SK-N-SH (cell line): ENCODE measurements at regions not wholly inside any gene's neighbourhood (a gene's known extent, or its start where the extent isn't known, plus 50 kb on each side); places are given as distances from the start of the nearest gene placed in this dataset.

Experiments
- CHD2 ChIP-seq: fragments of 150-350 bp; IDR thresholded peaks from 2 replicates; pipeline ENCODE4 v1.6.1; 2018; ENCODE audit warnings: low read length; ENCODE audit not compliant: partially characterized antibody
- EZH2phosphoT487 ChIP-seq: fragments of 200-600 bp; sonication (generic); IDR thresholded peaks from 2 replicates; pipeline ENCODE4 v1.6.1; 2017; ENCODE audit warnings: low read depth, mixed run types, mild to moderate bottlenecking, antibody characterized with exemption, moderate library complexity, borderline replicate concordance
- GABPA ChIP-seq: IDR thresholded peaks from 2 replicates; pipeline ENCODE4 v1.4.0; 2012; ENCODE audit warnings: low read depth, mild to moderate bottlenecking
- JUND ChIP-seq: IDR thresholded peaks from 2 replicates; pipeline ENCODE4 v1.4.0; 2012
- MXI1 ChIP-seq: IDR thresholded peaks from 2 replicates; pipeline ENCODE4 v1.6.1; 2012; ENCODE audit warnings: mild to moderate bottlenecking, low read depth, low read length, improper control_type of control experiment
- POLR2AphosphoS5 ChIP-seq: IDR thresholded peaks from 2 replicates; pipeline ENCODE4 v1.6.1; 2012; ENCODE audit warnings: low read depth, low read length
- RFX5 ChIP-seq: IDR thresholded peaks from 2 replicates; pipeline ENCODE4 v1.6.1; 2012; ENCODE audit warnings: mild to moderate bottlenecking, improper control_type of control experiment, low read length
- TAF1 ChIP-seq: IDR thresholded peaks from 2 replicates; pipeline ENCODE4 v1.6.1; 2012; ENCODE audit warnings: low read depth, mild to moderate bottlenecking, low read length, moderate library complexity, borderline replicate concordance
- TEAD4 ChIP-seq: IDR thresholded peaks from 2 replicates; pipeline ENCODE4 v1.4.0; 2012; ENCODE audit warnings: mild to moderate bottlenecking, borderline replicate concordance; ENCODE audit not compliant: insufficient read depth
- YY1 ChIP-seq: IDR thresholded peaks from 2 replicates; pipeline ENCODE4 v1.4.0; 2012; ENCODE audit warnings: low read depth, mild to moderate bottlenecking
- TF ChIP-seq, protein P1 (sequence below): fragments of 200-600 bp; sonication (generic); IDR thresholded peaks from 2 replicates; pipeline ENCODE4 v1.6.1; 2017; ENCODE audit warnings: antibody characterized with exemption, mild to moderate bottlenecking, moderate library complexity
- TF ChIP-seq, protein P2 (sequence below): IDR thresholded peaks from 2 replicates; pipeline ENCODE4 v1.4.0; 2012; ENCODE audit warnings: low read depth
- TF ChIP-seq, protein P3 (sequence below): IDR thresholded peaks from 2 replicates; pipeline ENCODE4 v1.4.0; 2012; ENCODE audit warnings: low read depth, borderline replicate concordance
- TF ChIP-seq, protein P4 (sequence below): fragments of 150-350 bp; IDR thresholded peaks from 2 replicates; pipeline ENCODE4 v1.6.1; 2017; ENCODE audit warnings: antibody characterized with exemption, low read length, low read depth, borderline replicate concordance

DNA sequence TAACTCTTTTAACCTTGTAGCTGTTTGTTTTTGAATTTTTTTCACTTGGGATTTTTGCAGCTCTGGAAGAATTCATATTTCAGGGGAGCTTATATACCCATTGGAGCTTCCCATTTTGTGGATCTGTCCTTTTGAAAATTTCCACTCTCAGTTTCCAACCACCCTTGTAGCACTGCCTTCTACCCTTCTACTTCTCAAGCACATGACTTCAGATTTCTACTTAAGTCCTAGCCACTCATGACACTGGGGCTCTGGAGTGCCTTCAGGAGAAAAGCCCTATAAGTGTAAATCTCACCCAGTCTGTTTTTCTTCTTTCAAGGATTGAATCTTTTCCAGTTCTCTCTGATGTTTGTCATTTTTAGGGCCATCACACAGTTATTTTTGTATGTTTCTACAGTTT is 283.7 kb upstream of the KCNH7 start:
- TF ChIP-seq, protein P1, sequence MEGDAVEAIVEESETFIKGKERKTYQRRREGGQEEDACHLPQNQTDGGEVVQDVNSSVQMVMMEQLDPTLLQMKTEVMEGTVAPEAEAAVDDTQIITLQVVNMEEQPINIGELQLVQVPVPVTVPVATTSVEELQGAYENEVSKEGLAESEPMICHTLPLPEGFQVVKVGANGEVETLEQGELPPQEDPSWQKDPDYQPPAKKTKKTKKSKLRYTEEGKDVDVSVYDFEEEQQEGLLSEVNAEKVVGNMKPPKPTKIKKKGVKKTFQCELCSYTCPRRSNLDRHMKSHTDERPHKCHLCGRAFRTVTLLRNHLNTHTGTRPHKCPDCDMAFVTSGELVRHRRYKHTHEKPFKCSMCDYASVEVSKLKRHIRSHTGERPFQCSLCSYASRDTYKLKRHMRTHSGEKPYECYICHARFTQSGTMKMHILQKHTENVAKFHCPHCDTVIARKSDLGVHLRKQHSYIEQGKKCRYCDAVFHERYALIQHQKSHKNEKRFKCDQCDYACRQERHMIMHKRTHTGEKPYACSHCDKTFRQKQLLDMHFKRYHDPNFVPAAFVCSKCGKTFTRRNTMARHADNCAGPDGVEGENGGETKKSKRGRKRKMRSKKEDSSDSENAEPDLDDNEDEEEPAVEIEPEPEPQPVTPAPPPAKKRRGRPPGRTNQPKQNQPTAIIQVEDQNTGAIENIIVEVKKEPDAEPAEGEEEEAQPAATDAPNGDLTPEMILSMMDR, result no peak
- TF ChIP-seq, protein P2, sequence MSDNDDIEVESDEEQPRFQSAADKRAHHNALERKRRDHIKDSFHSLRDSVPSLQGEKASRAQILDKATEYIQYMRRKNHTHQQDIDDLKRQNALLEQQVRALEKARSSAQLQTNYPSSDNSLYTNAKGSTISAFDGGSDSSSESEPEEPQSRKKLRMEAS, result no peak
- TF ChIP-seq YY1 (no peak), TEAD4 (no peak), RFX5 (no peak), POLR2AphosphoS5 (no peak), TAF1 (no peak), JUND (no peak), EZH2phosphoT487 (no peak), MXI1 (no peak), GABPA (no peak), CHD2 (no peak)
- TF ChIP-seq, protein P3, sequence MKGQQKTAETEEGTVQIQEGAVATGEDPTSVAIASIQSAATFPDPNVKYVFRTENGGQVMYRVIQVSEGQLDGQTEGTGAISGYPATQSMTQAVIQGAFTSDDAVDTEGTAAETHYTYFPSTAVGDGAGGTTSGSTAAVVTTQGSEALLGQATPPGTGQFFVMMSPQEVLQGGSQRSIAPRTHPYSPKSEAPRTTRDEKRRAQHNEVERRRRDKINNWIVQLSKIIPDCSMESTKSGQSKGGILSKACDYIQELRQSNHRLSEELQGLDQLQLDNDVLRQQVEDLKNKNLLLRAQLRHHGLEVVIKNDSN, result no peak
- TF ChIP-seq, protein P4, sequence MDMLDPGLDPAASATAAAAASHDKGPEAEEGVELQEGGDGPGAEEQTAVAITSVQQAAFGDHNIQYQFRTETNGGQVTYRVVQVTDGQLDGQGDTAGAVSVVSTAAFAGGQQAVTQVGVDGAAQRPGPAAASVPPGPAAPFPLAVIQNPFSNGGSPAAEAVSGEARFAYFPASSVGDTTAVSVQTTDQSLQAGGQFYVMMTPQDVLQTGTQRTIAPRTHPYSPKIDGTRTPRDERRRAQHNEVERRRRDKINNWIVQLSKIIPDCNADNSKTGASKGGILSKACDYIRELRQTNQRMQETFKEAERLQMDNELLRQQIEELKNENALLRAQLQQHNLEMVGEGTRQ, result no peak
